ENCODE measurements at regions not wholly inside any gene's neighbourhood (a gene's known extent, or its start where the extent isn't known, plus 50 kb on each side); places are given as distances from the start of the nearest gene placed in this dataset.

GRCh38 chr1:182186757-182187146 lies 125.2 kb upstream of the ZNF648 start:
- DNase-seq (ENCODE audit: low spot score), result no peak
- no peak for TF ChIP-seq CTCF (IDR thresholded peaks at IDR 0.05)
- TF ChIP-seq POLR2A (IDR thresholded peaks at IDR 0.05), result no peak
- no peak for TF ChIP-seq POLR2AphosphoS5 (IDR thresholded peaks at IDR 0.05)
- Histone ChIP-seq H3K4me3 (no peak overlapping the region), H3K36me3 (no peaks in the 10 kb centered on the region), H3K4me1 (replicated peaks) (no peaks in the 10 kb centered on the region), H3K9me3 (no peaks in the 10 kb centered on the region), H3K27me3 (replicated peaks; ENCODE audit: insufficient read depth) (no peaks in the 10 kb centered on the region), H3K27ac (no peak overlapping the region)
- intact Hi-C loops (cut with DNase I), result no loop called here
- WGBS, result 70% methylated on average over 3 of the region's 3 CpGs

- WGBS, result 58% methylated on average over 2 of the region's 2 CpGs
- H3K27me3 ChIP-seq (replicated peaks; ENCODE audit: insufficient read depth), result no peaks in the 10 kb centered on the region
- DNase-seq (ENCODE audit: low spot score), result no peak
- H3K9me3 ChIP-seq, result no peaks in the 10 kb centered on the region
- H3K27ac ChIP-seq, result no peak overlapping the region
- no peaks in the 10 kb centered on the region for H3K4me1 ChIP-seq (replicated peaks)
- H3K4me3 ChIP-seq, result no peak overlapping the region
- TF ChIP-seq CTCF (IDR thresholded peaks at IDR 0.05), result no peak
- TF ChIP-seq POLR2AphosphoS5 (IDR thresholded peaks at IDR 0.05), result no peak
- no peak for TF ChIP-seq POLR2A (IDR thresholded peaks at IDR 0.05)
- H3K36me3 ChIP-seq, result no peaks in the 10 kb centered on the region
- intact Hi-C loops (cut with DNase I), result no loop called here
Observed at GRCh38 chr1:182185842-182186756, 124.6 kb upstream of the ZNF648 start.

GRCh38 chr1:182185136-182185535 lies 123.6 kb upstream of the ZNF648 start:
- Histone ChIP-seq H3K9me3 (no peaks in the 10 kb centered on the region), H3K27me3 (replicated peaks; ENCODE audit: insufficient read depth) (no peaks in the 10 kb centered on the region), H3K4me1 (replicated peaks) (no peaks in the 10 kb centered on the region), H3K27ac (no peak overlapping the region), H3K4me3 (no peak overlapping the region), H3K36me3 (no peaks in the 10 kb centered on the region)
- TF ChIP-seq POLR2A (IDR thresholded peaks at IDR 0.05) (no peak), CTCF (IDR thresholded peaks at IDR 0.05) (no peak), POLR2AphosphoS5 (IDR thresholded peaks at IDR 0.05) (no peak)
- 91% methylated on average over 2 of the region's 2 CpGs for WGBS
- intact Hi-C loops (cut with DNase I), result no loop called here
- DNase-seq (ENCODE audit: low spot score), result no peak

- intact Hi-C loops (cut with DNase I), result no loop called here
- Histone ChIP-seq H3K27ac (no peak overlapping the region), H3K36me3 (no peaks in the 10 kb centered on the region), H3K4me1 (replicated peaks) (no peaks in the 10 kb centered on the region), H3K9me3 (no peaks in the 10 kb centered on the region), H3K27me3 (replicated peaks; ENCODE audit: insufficient read depth) (no peaks in the 10 kb centered on the region), H3K4me3 (no peak overlapping the region)
- TF ChIP-seq POLR2AphosphoS5 (IDR thresholded peaks at IDR 0.05) (peak; percentile 51), CTCF (IDR thresholded peaks at IDR 0.05) (no peak)
- no peak for DNase-seq (ENCODE audit: low spot score)
- 52% methylated on average over 3 of the region's 3 CpGs for WGBS
Observed at GRCh38 chr1:182183606-182184005, 122.1 kb upstream of the ZNF648 start.

GRCh38 chr1:182182311-182182710 lies 120.8 kb upstream of the ZNF648 start:
- no peak for DNase-seq (ENCODE audit: low spot score)
- Histone ChIP-seq H3K27ac (no peak overlapping the region), H3K36me3 (no peaks in the 10 kb centered on the region), H3K27me3 (replicated peaks; ENCODE audit: insufficient read depth) (no peaks in the 10 kb centered on the region), H3K4me1 (replicated peaks) (no peaks in the 10 kb centered on the region), H3K9me3 (no peaks in the 10 kb centered on the region), H3K4me3 (no peak overlapping the region)
- TF ChIP-seq POLR2AphosphoS5 (IDR thresholded peaks at IDR 0.05) (no peak), CTCF (IDR thresholded peaks at IDR 0.05) (no peak), POLR2A (IDR thresholded peaks at IDR 0.05) (no peak)
- intact Hi-C loops (cut with DNase I), result no loop called here
